GM10266 (cell line): ENCODE measurements at regions not wholly inside any gene's neighbourhood (a gene's known extent, or its start where the extent isn't known, plus 50 kb on each side); places are given as distances from the start of the nearest gene placed in this dataset.

Experiments
- DNase-seq: peaks from one replicate; pipeline ENCODE4 v3.0.0; 2012; ENCODE audit errors: extremely low spot score
- CTCF ChIP-seq: IDR thresholded peaks from 2 replicates; pipeline ENCODE4 v1.5.1; 2012; ENCODE audit warnings: mild to moderate bottlenecking, low read depth; ENCODE audit not compliant: control insufficient read depth, insufficient read depth; ENCODE audit errors: missing control alignments

- no peak for DNase-seq
- no peak for TF ChIP-seq CTCF
These were observed 523.0 kb downstream of the PTPRC start for GRCh38 chr1:199161766-199162303.

- DNase-seq: no peak
- TF ChIP-seq CTCF: no peak
These were observed 524.4 kb downstream of the PTPRC start for GRCh38 chr1:199163267-199163666.

- no peak for DNase-seq
- no peak for TF ChIP-seq CTCF
These were observed 524.8 kb downstream of the PTPRC start for GRCh38 chr1:199163670-199164069.

GRCh38 chr1:199167460-199167859 is 528.6 kb downstream of the PTPRC start:
- no peak for TF ChIP-seq CTCF
- no peak for DNase-seq

- no peak for TF ChIP-seq CTCF
- no peak for DNase-seq
These were observed 530.2 kb downstream of the PTPRC start for GRCh38 chr1:199168888-199169585.

- TF ChIP-seq CTCF: no peak
- DNase-seq: no peak
These were observed 531.9 kb downstream of the PTPRC start for GRCh38 chr1:199170711-199171110.

- no peak for DNase-seq
- TF ChIP-seq CTCF: no peak
These were observed 533.6 kb downstream of the PTPRC start for GRCh38 chr1:199172171-199173124.
